T-helper 1 cell treated with Interleukin-12 subunit alpha and Interleukin-12 subunit beta and Interleukin-4 antibody, amounts not matched to agents 30 ng/mL and 1 ng/mL, for 36 hours (primary cell): ENCODE measurements at regions not wholly inside any gene's neighbourhood (a gene's known extent, or its start where the extent isn't known, plus 50 kb on each side); places are given as distances from the start of the nearest gene placed in this dataset.

Experiments used
- intact Hi-C: fragments of 100-400 bp; cut with micrococcal nuclease; formaldehyde crosslinking; loops from one replicate; pipeline ENCODE4 v1.15.1; 2024

DNA sequence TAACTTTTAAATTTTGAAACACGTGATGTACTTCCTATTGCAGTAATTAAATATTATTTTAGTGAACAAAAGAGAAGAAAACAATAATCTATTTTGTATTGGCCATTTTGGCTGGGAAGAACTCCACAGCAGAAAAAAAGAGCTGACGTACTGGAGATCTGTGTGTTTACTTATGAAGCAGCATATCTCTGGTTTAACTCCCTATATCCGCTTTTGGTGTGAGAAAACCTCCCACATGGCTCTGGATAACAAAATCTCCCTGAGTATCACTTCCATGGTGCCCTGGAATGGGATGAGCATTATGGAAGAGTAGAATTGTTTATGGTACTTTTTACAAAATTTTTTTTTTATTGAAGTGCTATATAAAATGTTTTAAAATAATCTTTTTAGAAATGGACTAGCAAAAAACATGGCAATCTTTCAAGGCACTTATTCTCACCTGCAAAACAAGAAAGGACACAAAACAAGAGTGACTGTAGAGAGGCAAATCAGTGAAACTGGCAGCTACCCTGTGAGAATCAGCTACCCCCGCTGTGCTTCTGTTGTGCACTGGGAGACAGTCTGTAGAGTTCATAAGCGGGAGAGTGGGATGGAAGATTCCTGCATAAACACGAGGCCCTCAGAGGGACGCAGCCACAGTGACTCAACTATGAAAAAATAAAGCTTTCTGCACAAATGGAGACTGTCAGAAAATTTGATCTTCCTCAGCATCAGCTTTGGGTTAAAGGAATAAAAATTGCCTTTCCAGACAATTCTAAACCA, 762.2 kb upstream of the HS6ST1 start:
- intact Hi-C loops: no loop called here

DNA sequence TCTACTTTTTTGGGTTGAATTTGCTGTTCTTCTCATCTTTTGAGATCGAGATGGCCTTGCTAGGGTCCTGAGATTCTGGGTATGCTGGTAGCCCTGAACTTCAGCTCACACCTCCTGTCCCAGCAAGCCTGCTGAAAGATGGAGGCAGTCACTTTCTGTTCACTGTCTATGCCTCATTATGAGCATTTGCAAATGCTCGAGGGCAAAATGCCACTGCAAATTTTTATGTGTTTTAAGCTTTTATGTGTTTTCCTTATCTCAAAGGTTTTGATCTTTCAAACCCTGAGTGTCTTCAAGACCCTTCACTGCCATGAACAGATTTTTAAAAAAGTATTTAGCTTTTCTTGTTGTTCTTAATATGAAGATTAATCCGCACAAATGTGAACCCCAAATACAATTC, 766.7 kb upstream of the HS6ST1 start:
- intact Hi-C loops: no loop called here

DNA sequence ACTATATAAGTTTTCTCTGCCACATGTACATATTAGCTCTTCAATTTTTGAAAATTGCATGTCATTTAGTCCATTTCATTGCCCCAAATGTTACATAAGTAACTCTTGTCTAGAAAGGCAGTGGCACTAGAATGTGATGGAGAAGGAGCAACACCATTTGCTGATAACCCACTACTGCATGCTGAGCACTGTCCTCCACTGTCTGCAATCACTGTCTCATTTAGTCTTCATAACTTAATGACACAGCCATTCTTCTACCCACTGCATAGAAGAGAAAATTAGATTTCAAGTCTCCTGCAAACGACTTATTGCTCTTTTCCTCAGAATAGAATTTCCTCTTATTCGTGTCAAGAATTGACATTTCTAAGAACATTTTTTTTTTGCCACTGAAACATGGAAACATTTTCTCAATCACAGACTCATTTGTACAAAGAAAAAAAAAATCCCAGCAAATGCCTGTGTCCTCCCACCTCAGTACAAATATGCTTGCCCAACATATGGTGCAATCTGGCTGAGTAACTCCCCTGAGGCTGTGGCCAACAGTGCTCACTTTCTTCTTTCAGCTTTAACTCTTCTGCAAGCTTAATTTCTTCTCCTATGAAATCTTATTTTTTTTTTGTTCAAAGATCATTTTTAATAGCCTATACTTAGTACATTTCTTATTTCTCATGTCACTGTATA, 768.6 kb upstream of the HS6ST1 start:
- intact Hi-C loops: no loop called here

DNA sequence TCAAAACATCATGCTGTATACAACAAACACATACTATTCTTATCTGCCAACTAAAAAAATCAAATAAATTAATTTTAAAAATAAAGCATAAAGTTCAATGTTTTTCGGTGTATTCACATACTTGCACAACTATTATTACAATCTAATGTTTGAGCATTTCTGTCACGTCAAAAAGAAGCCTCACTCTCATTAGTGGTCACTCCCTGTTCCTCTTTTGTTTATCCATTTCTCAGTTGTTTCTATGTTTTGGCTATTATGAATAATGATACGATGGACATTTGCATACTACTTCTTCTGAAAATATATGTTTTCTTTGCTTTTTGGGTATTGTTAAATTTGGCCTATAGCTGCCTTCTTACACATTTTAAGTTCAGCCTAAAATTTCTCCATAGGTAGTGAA, 773.0 kb upstream of the HS6ST1 start:
- intact Hi-C loops: no loop called here

DNA sequence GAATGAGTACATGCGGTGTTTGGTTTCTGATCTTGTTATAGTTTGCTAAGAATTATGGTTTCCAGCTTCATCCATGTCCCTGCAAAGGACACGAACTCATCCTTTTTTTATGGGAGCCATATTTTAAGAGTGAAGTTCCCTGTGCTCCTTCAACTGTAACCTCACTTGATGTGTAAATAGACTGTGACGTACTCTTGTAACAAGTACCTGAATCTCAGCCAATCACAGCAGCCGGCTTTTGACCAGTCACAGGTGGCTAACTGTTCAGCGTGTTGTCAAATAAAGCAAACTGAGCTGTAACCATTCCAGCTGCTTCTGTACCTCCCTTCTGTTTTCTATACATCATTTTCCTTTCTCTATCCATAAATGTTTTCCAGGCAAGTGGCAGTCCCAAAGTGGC, 774.3 kb upstream of the HS6ST1 start:
- intact Hi-C loops: no loop called here

DNA sequence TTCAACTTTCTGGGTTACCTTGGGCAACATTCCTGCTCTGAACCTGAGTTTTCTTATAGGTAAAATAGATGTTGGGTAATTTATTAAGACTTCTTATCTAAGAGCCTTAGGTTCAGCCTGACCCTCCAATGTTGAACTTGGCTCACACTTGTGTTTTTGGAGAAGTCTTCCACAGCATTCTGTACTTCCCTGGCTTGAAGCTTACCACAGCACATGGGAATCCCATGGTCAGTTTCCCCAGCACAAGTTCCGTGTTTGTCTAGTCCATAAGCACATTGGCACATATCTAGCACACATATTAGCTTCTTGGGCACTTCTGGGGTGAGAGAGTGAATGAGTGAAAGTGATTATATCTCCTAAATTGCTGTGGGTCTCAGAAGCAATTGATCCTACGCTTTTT, 782.5 kb upstream of the HS6ST1 start:
- intact Hi-C loops: no loop called here

DNA sequence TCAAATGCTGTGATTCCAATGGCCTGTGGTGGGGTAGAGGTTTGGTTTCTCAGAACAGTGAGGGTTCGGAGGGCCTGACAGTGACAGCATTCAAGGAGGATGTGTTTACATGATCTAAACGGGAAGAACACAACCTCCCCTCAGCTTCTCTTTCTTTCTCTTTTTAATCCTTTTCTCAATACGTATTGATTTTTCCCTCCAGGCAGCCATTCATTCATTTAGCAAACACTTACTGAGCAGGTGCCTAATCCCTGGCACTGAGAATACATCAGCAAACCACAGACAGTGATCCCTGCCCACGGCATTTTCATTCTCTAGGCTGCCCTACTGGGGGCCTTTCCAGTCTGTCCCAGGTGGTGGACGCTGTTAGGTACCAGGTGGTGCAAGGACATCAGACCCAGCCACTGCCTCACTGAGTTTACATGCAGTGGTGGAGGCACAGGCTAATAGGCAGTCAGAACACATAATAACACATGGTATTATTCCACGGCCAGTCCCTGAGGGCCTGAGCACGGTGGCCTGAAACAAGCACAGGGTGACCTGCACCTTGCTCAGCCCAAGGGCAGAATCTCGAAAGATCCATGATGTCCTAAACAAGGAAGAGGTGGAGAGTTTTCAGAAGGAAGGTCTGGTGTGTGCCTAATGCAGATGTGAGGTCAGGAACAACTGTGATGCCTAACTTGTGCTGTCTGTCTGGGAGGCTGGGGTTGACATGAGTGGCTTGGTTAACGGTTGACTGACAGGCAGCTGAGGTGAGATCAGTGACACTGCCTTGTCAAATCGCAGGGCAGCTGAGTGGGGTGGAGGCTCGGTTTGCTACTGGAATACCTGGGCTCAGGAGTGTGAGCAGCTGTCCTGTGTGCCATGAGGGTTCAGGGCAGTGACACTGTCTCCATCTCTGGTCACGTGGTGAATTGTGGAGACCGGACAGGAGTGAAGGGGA, 785.5 kb upstream of the HS6ST1 start:
- intact Hi-C loops: no loop called here

DNA sequence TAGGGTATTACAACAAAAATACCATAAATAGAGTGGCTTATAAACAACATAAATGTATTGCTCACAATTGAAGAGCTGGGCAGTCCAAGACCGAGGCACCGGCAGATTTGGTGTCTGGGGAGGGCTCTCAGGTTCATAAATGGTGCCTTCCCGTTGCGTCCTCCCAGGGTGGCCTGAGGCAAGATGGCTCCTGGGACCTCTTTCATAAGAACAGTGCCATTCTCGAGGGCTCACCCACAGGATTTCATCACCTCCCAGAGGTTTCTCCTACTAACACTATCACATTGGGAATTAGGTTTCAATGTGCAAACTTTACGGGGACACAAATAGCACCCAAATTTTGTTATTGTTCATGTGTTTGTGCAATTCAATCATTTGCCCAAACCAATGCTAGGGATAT, 793.5 kb upstream of the HS6ST1 start:
- intact Hi-C loops: no loop called here

DNA sequence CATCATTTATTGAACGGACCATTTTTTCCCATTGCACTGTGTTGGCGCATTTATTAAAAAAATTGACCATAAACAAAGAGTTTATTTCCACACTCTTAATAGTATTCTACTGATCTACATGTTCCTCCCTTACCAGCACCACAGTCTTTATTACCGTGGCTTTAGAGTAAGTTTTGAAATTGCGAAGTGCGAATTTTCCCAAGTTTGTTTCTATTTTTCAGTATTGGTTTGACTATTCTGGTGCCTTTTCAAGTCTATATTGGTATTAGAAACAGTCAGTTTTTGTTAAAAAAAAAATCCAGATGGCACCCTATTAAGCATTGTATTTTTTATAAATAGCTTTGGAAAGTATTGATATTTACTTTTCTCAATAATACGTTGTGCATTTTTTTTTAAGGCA, 795.1 kb upstream of the HS6ST1 start:
- intact Hi-C loops: no loop called here

DNA sequence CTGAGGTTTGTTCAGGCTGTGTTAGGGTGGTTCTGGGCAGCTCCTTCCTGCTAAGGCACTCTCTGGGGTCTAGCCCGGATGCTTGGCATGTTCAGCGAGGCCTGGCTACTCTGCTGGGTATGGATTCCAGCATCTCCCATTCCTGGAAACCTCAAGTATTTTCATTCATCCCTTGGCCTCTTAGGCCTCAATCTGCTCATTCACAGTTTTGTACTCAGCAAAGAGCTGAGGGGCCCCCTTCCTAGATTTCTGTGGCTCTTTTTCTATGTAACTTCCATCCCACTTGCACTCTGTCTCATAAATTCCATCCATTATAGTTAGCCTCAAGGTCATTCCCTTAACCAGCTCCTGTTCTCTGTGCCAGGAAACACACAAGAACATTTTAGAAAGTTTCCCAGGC, 798.8 kb upstream of the HS6ST1 start:
- intact Hi-C loops: no loop called here

DNA sequence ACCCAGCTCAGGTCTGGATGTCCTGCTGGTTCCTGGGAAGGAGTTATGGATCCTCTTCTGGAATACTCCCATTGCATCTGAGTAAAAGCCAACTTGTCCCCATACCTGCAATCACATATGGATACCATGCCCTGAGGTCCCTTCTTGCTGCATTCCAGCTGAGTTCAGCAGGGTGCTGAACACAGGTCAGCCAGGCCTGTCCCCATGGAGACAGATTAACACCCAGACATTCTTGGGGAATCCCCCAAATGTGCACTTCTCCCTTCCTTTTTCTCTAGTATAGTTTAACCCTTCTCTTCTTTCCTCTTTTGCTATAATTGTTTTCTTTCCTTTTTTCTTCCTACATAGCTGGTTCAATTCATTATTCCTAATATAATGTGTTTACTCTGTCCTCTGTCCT, 799.6 kb upstream of the HS6ST1 start:
- intact Hi-C loops: no loop called here

DNA sequence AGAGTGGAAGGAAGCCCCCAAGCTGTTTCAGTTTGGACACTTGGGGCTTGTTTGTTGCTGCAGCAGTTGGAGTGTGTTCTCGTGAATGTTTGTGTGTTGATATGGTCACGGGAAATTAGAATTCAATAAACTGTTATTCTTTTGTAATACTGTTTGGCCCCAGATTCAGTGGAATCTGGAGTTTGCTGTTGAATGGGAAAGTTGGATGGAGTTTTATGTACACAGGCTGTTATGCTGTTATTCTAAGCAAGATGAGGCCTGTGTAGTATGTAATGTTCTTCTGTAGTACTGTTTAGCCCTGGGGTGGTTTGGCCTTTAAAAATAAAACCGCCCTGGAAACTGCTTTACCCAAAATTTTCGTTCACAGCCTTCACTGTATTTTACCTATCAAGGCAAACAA, 810.4 kb upstream of the HS6ST1 start:
- intact Hi-C loops: no loop called here

DNA sequence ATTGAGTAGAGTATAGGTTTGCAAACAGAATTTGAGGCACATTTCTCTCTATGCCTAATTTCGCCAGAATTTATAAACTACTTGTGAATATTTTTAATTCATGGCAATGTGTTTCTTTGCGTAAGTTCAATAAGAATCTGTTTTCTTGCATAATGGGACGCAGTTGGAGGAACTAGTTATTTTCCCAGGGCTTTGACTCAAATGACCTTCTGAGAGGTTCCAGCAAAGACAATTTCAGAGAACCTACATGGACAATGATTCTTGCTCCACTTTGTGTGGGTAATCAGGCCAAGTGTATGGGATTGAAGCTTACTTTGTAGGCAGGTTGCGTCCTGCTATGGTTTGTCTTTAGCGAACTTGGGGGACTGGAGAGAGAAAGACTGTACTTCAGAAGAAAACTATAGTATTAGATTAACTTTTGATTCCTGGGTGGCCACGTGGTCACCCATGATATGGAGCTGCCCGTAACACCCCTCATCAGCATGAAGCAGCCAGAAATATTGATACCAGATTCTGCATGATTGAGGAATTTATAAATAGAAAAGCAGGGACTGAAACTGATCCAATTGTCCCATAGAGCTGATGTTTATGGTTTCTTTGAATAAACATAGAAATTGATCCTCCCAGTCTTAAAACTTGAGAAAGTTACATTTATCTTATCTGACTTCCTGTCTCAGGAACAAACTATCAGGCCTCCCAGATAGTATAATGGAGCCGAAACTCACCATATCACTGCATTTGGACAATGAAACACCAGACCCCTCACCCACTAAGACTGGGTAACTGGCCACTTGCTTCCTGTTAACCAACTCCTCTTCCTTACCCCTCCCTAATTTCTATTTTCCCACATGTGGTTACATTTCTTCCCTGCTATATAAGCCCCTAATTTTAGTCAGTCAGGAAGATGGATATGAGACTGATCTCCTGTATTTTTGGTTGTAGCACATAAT, 815.3 kb upstream of the HS6ST1 start:
- intact Hi-C loops: no loop called here

DNA sequence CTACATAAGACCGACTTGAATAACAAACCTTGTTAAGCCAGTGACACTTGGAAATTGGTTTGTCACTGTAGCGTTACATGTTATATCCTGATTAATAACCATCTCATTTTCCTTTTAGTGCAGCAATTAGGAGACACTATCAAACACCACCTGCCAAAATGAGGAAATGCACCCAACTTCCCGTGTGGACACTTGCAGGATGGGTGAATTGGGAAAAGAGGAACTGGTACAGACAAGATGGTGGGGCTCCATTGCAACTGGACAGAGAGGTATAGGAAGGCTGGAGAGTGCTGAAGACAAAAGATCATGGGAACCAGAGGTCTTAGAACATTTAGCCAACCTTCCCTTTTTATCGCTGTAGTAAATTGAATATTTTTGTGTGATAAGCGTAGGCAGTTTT, 816.3 kb upstream of the HS6ST1 start:
- intact Hi-C loops: no loop called here

DNA sequence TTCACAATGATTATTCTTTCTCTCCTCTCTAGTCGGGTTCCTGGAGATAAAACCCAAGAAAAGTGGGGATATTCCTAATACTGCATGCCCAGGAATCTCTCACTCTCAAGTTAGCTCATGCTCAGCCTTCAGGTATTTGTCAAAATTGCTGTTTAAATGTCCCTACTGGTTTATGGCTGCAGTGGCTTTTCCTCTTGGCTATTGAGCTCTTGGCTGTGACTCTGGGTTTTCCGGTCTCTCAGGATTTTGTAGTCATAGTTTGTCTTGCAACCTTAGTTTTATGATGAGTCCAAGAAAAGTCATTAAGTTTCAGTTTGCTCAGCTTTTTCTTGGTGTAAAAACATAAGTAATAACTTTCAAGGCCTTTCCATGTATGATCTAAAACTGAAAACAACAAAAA, 820.7 kb upstream of the HS6ST1 start:
- intact Hi-C loops: no loop called here

DNA sequence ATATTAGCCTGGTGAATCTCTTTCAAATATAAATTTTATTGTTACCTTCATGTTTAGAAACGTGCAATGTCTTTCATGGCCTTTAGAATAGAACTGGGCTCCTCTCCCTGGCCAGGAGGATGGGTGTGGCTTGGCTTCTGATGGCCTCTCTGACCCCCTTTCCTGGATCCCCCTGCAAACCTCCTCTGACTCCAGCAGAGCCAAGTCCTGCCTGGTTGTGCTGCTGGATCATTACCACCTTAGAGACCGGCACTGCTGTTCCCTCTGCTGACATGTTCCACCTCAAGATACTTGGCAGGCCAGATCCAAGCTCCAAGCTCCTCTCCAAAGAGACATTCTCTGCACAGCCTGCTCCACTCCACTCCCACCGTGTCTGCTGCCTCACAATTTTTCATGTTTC, 823.8 kb upstream of the HS6ST1 start:
- intact Hi-C loops: no loop called here

DNA sequence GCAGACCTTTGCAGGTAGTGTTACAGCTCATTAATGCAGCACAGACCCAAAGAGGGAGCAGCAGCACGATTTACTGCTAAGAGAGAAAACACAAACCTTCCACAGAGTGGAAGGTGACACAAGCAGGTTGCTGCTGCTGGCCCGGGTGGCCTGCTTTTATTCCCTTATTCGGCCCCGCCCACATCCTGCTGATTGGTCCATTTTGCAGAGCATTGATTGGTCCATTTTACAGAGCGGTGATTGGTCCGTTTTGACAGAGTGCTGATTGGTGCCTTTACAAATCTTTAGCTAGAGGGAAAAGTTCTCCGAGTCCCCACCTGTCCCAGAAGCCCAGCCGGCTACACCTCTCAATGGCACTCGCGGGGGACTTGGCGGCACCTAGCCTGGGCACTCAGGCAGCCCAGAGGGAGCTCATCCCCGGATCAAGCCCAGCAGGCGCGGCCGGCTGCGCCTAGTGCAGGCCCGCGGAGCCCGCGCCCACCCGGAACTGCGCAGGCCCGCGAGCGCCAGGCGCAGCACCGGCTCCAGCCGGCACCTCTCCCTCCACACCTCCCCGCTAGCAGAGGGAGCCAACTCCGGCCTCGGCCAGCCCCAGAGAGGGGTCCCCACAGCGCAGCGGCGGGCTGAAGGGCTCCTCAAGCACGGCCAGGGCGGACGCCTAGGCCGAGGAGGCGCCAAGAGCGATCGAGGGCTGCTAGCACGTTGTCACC, 825.6 kb upstream of the HS6ST1 start:
- intact Hi-C loops: no loop called here

DNA sequence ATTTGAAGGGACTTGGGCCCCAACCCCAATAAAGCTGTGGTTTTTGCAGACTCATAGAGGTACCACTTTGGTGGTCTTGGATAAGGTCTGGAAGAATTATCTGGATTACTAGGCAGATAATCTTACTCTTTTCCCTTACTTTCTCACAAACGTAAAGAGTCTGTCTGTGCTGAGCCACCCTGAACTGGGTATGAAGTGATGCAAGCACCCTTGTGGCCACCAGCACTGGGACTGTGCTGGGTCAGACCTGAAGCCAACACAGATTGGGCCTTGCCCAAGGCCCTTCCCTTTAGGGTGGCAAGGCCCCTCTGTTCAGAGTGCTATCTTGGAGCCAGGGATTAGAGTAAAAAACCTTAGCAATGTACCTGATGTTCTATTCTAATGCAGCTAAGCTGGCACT, 827.0 kb upstream of the RAB6C start:
- intact Hi-C loops: no loop called here

DNA sequence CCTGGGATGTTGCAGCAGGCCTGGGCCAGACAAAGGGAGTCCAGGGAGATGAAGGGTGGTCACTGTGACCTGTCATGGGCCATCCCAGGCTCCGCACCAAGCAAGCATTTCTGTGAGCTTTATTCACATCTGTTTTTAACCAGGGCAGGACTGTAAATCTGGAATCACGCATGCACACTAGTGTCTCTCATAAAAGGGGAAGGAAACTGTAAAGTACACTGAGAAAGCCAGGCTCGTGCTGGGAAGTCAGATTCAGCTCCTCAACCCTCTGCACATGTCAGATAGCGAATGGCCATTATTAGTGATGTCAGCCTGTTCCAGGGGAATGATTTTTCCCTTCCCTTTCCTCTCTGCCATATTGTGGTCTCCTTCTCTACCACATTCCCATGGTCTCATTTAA, 818.6 kb upstream of the RAB6C start:
- intact Hi-C loops: no loop called here

DNA sequence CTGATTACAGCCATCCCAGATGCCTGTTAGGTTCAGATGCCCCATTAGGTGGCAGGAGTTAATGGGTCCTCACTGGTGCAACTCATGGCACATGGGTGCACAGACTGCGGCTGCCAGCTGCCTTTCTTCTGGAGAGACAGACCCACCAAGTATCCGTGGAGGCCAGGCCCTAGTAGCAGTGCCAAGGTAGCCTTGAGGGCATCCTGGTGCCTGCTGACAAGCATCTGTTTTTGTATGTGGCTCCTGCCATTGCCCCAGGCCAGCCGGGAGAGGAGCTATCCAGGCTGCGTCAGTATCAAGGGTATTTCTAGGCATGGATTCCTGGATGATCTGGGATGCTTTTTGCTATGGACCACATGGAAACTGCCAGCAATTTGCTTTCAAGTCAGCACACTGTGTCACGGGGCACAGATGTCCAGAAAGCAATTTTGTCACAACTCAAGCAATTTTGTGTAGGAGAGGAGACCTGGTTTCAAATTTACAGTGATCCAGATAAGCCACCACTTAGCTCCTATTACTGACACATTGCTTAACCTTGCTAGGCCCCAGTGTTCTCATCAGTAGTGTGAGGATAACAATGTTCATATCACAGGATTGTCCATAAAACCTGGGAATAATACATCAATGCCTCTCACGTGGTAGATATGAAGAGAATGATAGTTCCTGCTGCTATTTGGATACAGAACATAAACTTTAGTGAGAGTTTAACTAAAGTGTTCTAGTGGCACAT, 815.1 kb upstream of the RAB6C start:
- intact Hi-C loops: no loop called here
